Suprapubic skin (tissue), 4 donors: ENCODE measurements at regions not wholly inside any gene's neighbourhood (a gene's known extent, or its start where the extent isn't known, plus 50 kb on each side); places are given as distances from the start of the nearest gene placed in this dataset.

Experiments used
- DNase-seq, 2 donors: peaks; one replicate each; pipeline ENCODE4 v3.0.0-alpha.2; 2019; ENCODE audit warnings: low spot score in 2 of 2
- H3K27ac ChIP-seq: fragments of 200-600 bp; sonication (generic); one replicate; pipeline ENCODE4 v1.5.1; 2019
- H3K27me3 ChIP-seq: fragments of 200-600 bp; sonication (generic); one replicate; pipeline ENCODE4 v1.5.1; 2019
- H3K36me3 ChIP-seq: fragments of 200-600 bp; sonication (generic); one replicate; pipeline ENCODE4 v1.5.1; 2019
- H3K4me1 ChIP-seq: fragments of 200-600 bp; sonication (generic); one replicate; pipeline ENCODE4 v1.5.1; 2019
- H3K4me3 ChIP-seq: fragments of 200-600 bp; sonication (generic); one replicate; pipeline ENCODE4 v1.5.1; 2019; ENCODE audit warnings: mild to moderate bottlenecking
- H3K9me3 ChIP-seq: fragments of 200-600 bp; sonication (generic); one replicate; pipeline ENCODE4 v1.5.1; 2019
- CTCF ChIP-seq, 2 donors: fragments of 200-600 bp in 1 of 2; fragments of 450-650 bp in 1 of 2; sonication (generic) in 1 of 2; IDR thresholded peaks; one replicate each; pipeline ENCODE4 v1.5.1; 2016 to 2019; ENCODE audit warnings: antibody characterized with exemption in 2 of 2, mild to moderate bottlenecking in 1 of 2, moderate library complexity in 1 of 2
- EP300 ChIP-seq: sonication (generic); formaldehyde crosslinking; IDR thresholded peaks from one replicate; pipeline ENCODE4 v1.6.1; 2017; ENCODE audit warnings: antibody characterized with exemption
- POLR2A ChIP-seq, 2 donors: fragments of 450-650 bp; IDR thresholded peaks; one replicate each; pipeline ENCODE4 v1.6.1; 2017; ENCODE audit warnings: antibody characterized with exemption in 2 of 2, mild to moderate bottlenecking in 2 of 2, moderate library complexity in 2 of 2
- POLR2AphosphoS5 ChIP-seq, 3 donors: sonication (generic); formaldehyde crosslinking; IDR thresholded peaks; one replicate each; pipeline ENCODE4 v1.6.1; 2017; ENCODE audit warnings: antibody characterized with exemption in 3 of 3
- WGBS: methylation state at CpG from one replicate; pipeline ENCODE4 v1.1.5; 2018; 5-methylcytosine and 5-hydroxymethylcytosine counted together

- no peaks in the 10 kb centered on the region for H3K4me1 ChIP-seq
- TF ChIP-seq POLR2AphosphoS5 (IDR thresholded peaks at IDR 0.05) (no peak), CTCF (IDR thresholded peaks at IDR 0.05) (no peak), POLR2A (IDR thresholded peaks at IDR 0.05) (no peak), EP300 (no peak)
- H3K36me3 ChIP-seq = no peaks in the 10 kb centered on the region
- H3K27me3 ChIP-seq = no peaks in the 10 kb centered on the region
- no peaks in the 10 kb centered on the region for H3K9me3 ChIP-seq
- no peak overlapping the region for H3K4me3 ChIP-seq
- WGBS = 93% methylated on average over 10 of the region's 10 CpGs
- DNase-seq = no peak
- H3K27ac ChIP-seq = no peak overlapping the region
Observed at GRCh38 chr14:62081012-62081612, 318.9 kb downstream of the SNAPC1 start.

- WGBS = 72% methylated on average over 8 of the region's 8 CpGs
- no peak for DNase-seq
- no peaks in the 10 kb centered on the region for H3K36me3 ChIP-seq
- no peaks in the 10 kb centered on the region for H3K4me1 ChIP-seq
- no peak overlapping the region for H3K27ac ChIP-seq
- H3K9me3 ChIP-seq = no peaks in the 10 kb centered on the region
- no peaks in the 10 kb centered on the region for H3K27me3 ChIP-seq
- TF ChIP-seq CTCF (IDR thresholded peaks at IDR 0.05) = no peak
- no peak for TF ChIP-seq EP300
- no peak for TF ChIP-seq POLR2AphosphoS5 (IDR thresholded peaks at IDR 0.05)
- TF ChIP-seq POLR2A (IDR thresholded peaks at IDR 0.05) = no peak
- no peak overlapping the region for H3K4me3 ChIP-seq
Observed at GRCh38 chr14:62081951-62082350, 319.7 kb downstream of the SNAPC1 start.

GRCh38 chr14:62082779-62083178, 320.6 kb downstream of the SNAPC1 start:
- H3K36me3 ChIP-seq = no peaks in the 10 kb centered on the region
- TF ChIP-seq CTCF (IDR thresholded peaks at IDR 0.05) (no peak), EP300 (no peak), POLR2AphosphoS5 (IDR thresholded peaks at IDR 0.05) (no peak), POLR2A (IDR thresholded peaks at IDR 0.05) (no peak)
- H3K27ac ChIP-seq = no peak overlapping the region
- no peak for DNase-seq
- no peaks in the 10 kb centered on the region for H3K4me1 ChIP-seq
- no peaks in the 10 kb centered on the region for H3K9me3 ChIP-seq
- H3K4me3 ChIP-seq = no peak overlapping the region
- no peaks in the 10 kb centered on the region for H3K27me3 ChIP-seq
- WGBS = 59% methylated on average over 6 of the region's 6 CpGs

- H3K4me3 ChIP-seq = no peak overlapping the region
- H3K36me3 ChIP-seq = no peaks in the 10 kb centered on the region
- H3K27ac ChIP-seq = no peak overlapping the region
- H3K27me3 ChIP-seq = no peaks in the 10 kb centered on the region
- H3K9me3 ChIP-seq = no peaks in the 10 kb centered on the region
- no peaks in the 10 kb centered on the region for H3K4me1 ChIP-seq
- WGBS = 92% methylated on average over 17 of the region's 17 CpGs
- no peak for TF ChIP-seq CTCF (IDR thresholded peaks at IDR 0.05)
- TF ChIP-seq POLR2A (IDR thresholded peaks at IDR 0.05) = no peak
- TF ChIP-seq EP300 = no peak
- TF ChIP-seq POLR2AphosphoS5 (IDR thresholded peaks at IDR 0.05) = no peak
- DNase-seq = no peak
Observed at GRCh38 chr14:62084020-62084419, 321.8 kb downstream of the SNAPC1 start.

- Histone ChIP-seq H3K9me3 (no peaks in the 10 kb centered on the region), H3K4me1 (no peaks in the 10 kb centered on the region), H3K27me3 (no peaks in the 10 kb centered on the region), H3K4me3 (no peak overlapping the region), H3K36me3 (no peaks in the 10 kb centered on the region), H3K27ac (no peak overlapping the region)
- 88% methylated on average over 14 of the region's 14 CpGs for WGBS
- no peak for TF ChIP-seq POLR2A (IDR thresholded peaks at IDR 0.05)
- TF ChIP-seq POLR2AphosphoS5 (IDR thresholded peaks at IDR 0.05) = no peak
- TF ChIP-seq EP300 = no peak
- TF ChIP-seq CTCF (IDR thresholded peaks at IDR 0.05) = no peak
- no peak for DNase-seq
Observed at GRCh38 chr14:62087191-62087590, 325.0 kb downstream of the SNAPC1 start.
